ENCODE measurements at regions not wholly inside any gene's neighbourhood (a gene's known extent, or its start where the extent isn't known, plus 50 kb on each side); places are given as distances from the start of the nearest gene placed in this dataset.

DNA sequence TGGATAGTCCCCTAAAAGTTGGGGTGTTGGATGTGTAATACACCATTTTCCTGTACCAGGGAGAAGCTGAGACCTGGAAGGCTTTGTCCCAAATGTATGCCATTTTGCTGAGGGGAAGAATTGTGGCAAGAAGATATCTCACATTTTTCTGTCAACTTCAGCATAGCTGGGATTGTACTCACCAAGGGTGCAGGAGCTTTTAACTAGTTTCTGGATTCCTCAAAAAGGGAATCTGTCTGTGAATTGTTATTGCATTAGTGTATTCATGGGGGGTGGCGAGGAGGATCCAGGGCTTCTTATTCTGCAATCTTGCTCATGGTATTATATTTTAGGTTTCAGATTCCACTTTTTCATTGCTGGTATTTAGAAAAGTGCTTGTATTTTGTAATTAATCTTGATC, 208.2 kb upstream of the MYOCD start:
- DNase-seq = no peak

GRCh38 chr17:12459736-12460135, 206.0 kb upstream of the MYOCD start:
- no peak for DNase-seq

- no peak for DNase-seq
These were observed 202.6 kb upstream of the MYOCD start for GRCh38 chr17:12463102-12463501.

- DNase-seq = no peak
These were observed 193.2 kb upstream of the MYOCD start for GRCh38 chr17:12472252-12473173.

GRCh38 chr17:12478311-12478710, 187.4 kb upstream of the MYOCD start:
- DNase-seq = no peak

DNA sequence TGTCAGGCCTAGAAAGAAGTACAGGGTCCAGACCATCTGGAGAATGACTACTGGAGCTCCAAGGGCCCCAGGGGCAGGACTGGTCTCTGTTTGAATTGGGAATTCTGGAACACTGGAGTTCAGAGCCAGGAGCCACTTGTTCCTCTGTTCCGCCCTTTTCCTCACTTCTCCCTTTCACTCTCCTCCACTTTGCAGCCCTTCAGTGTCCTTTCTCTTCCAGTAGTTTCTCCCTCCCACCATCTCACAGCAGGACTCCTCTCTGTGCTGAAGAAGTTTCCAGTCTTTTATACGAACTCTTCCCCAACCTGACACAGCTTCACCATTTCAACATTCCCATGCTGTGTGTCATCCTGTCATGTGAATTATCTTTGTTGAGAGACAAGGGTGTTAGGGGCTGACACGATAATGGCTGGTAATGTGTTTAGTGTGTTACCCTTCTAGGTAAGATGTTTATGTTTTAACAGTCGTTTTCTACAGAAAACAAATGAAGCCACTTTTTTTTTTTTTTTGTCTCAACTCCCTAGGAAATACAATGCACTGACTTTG, 180.3 kb upstream of the MYOCD start:
- DNase-seq = no peak

DNA sequence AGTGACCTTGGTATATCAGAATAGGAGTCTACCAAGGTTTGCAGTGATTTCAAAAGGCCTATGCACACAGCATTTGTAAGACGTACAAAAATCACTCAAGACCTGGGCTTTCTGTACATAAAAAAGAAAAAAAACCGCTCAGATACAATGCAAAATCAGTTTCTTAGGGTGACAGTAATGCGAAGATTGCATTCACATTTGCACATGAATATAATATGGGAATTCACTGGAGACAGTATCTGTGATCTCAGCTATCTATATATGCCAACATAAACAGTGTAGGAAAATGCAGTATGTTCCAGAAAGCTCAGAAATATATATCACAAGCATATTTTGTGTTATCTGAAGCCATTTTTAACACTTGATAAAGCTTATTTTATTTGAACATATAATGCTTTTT, 176.4 kb upstream of the MYOCD start:
- no peak for DNase-seq

DNA sequence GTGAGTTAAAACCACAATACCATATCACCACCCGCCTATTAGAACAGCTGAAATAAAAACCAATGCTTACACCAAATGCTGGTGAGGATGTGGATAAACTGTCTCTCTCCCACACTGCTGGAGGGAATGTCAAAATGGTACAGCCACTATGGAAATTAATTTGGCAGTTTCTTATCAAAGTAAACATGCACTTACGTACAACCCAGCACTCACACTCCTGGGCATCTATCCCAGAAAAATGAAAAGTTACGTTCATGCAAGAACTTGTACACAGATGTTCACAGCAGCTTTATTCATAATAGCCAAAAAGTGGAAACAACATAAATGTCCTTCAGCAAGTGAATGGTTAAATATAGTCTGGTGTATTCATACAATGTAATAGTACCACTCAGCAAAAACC, 173.2 kb upstream of the MYOCD start:
- DNase-seq = no peak

DNA sequence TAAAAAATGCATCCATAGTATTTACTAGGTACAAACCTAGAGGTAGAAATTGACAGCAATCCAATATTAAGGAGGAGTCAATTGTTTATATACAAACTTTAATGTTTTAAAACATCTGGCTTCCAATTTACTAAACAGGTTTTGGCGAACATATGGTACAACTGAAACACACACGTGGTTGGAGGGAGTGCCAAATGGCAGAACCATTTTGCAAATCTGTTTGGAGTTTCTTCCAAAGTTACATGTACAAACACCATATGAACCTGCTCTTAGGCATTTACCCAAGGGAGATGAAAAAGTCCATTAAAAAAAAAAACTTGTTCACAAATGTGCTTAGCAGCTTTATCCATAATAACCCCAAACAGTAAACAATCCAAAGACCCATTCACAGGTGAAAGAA, 159.8 kb upstream of the MYOCD start:
- DNase-seq = no peak

DNA sequence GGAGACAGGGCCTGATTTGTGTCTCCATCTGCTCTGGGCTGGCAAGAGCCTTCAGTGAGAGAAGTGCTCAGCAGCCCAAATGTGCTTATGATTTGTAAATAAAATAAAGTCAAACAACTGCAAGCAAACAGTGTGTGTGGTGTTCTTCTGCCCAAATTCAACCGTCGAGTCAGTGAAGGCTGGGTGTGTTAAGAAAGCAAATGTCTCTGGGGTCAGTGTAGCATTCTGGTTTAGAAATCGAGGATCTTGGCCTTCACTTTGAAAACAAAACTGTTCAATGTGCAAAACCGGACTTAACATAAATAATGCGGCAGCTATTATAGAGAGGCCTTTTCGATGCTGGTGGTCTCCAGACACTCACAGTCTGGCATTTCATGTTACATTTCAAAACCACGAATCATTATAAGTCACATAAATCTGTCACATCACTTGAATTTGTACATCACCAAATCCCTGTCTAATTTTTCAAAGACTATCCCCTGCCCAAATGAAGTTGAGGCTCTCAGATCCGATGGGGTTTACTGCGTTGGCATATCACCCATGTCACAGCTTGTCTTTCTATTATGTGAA, 158.6 kb upstream of the MYOCD start:
- DNase-seq = no peak

GRCh38 chr17:12509801-12510200, 155.9 kb upstream of the MYOCD start:
- no peak for DNase-seq

GRCh38 chr17:12510535-12510934, 155.2 kb upstream of the MYOCD start:
- DNase-seq = no peak

DNA sequence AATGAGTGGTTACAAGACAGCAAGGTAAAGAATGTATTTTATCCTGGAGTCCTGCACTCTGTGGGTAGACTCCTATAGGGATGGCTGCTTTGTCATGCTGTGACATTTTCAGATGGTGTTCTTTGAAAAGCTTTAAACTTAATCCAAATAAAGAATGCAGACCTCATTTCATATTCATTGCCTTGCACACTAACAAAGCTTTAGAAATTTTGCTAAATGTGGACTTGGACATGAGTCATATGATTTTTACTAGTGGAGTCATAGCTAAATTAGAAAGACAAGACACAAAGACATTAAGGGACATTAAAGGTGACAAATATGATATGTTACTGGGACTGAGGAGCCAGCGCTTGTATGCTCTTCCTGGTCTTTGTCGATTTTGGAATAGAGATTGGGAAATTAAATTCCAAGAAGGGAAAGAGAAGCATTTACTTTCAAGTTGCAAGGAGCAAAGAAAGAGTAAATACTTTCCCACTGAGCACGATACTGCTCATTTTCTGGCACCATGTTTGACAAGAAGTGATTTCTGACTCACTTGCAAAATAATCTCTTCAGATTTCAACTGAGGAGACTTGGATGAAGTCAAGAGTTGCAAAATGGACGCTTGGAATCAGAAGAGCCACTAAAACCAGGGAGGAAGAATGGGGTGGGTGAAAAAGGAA, 152.9 kb upstream of the MYOCD start:
- no peak for DNase-seq

GRCh38 chr17:12514596-12514995, 151.1 kb upstream of the MYOCD start:
- no peak for DNase-seq

GRCh38 chr17:12519956-12520594, 145.6 kb upstream of the MYOCD start:
- DNase-seq = no peak

DNA sequence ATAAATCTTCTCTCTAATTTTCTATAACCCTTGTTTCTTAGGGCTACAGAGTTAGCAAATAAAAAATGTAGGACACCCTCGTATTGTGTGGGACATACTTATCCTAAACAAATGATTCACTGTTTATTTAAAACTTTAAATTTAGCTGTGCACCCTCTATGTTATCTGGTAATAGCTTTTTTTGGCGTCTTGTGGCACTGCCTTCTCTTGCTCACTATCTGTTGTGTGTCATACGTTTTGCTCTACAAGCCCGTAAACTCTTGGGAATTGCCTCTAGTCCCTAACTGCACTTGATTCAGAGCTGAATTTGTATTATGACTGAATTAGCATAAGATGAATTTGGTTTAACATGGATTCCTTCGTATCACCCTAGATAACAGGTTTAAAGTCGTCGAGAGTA, 144.3 kb upstream of the MYOCD start:
- DNase-seq = no peak

DNA sequence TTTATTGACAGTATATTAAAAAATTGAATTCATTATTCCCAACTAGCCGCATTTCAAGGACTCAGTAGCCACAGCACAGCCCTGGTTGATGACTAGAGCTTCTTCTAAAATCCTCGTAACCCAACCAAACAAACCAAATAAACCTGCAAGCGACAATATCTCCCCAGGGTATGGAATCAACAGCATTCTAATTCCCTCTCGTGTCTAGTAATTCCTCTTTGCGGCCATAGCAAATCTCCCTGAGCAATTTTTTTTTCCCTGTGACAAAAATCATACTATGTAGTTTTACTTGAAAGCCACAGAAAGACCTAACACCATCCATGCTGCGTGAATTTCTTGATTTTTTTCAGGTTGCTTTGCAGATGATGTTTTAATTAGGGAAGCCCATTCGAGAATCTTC, 143.4 kb upstream of the MYOCD start:
- no peak for DNase-seq

DNA sequence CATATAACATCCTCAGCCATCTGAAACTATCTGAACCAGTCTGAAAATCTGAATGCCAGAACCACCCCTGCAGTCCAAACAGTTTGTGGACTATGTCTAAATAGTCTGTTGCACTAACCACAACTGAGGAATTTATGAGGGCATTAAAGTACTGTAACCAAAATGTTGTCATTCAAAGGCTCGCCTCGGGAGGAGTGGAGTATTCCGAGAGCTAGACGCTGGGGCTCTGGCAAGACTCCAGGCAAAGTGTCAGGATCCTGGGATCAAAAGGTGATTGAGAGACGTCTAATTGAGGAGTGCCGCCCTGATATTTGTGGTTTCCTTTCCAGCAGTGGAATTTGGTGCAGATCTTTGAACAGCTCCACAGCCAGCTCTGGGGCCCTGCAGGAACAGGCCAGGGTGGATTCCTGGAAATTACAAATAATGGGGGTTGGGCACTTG, 142.9 kb upstream of the MYOCD start:
- no peak for DNase-seq

GRCh38 chr17:12523244-12523643, 142.4 kb upstream of the MYOCD start:
- DNase-seq = no peak

DNA sequence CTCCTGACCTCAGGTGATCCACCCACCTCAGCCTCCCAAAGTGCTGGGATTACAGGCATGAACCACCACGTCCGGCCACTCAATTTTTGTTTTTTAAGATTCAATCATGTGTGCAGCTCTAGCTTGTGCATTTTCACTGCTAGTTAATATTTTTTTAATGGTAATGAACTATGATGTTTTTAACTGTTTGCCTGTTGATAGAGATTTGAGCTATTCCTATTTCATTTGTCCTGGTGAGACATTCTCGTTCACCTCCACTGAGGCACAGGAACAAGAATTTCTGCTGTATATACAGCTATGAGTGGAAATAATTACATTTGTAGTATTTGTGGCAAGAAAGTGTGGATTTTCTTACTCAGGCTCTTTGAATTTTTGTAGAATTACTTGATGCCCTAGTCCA, 137.7 kb upstream of the MYOCD start:
- DNase-seq = no peak

- no peak for DNase-seq
These were observed 135.5 kb upstream of the MYOCD start for GRCh38 chr17:12530161-12530560.

GRCh38 chr17:12536021-12536420, 129.7 kb upstream of the MYOCD start:
- DNase-seq = no peak

DNA sequence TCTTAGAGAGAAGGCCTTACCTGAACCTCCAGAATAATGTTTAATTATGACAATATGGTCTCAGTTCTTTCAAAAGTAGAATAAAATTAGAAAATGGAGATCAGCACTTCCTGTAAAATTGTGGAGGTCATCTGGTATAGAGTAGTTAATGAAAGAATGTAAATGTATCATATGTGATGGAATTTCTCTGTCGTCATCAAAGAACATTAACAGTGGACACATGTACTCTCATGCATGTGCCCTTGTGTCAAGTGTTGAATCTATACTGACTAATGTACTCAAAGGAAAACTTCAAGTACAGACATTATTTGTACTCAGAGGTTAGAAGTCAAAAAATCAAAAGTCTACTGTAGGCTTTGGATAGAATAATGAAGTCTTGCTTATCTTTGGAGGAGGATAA, 129.2 kb upstream of the MYOCD start:
- no peak for DNase-seq
